ENCODE measurements at regions not wholly inside any gene's neighbourhood (a gene's known extent, or its start where the extent isn't known, plus 50 kb on each side); places are given as distances from the start of the nearest gene placed in this dataset.

DNA sequence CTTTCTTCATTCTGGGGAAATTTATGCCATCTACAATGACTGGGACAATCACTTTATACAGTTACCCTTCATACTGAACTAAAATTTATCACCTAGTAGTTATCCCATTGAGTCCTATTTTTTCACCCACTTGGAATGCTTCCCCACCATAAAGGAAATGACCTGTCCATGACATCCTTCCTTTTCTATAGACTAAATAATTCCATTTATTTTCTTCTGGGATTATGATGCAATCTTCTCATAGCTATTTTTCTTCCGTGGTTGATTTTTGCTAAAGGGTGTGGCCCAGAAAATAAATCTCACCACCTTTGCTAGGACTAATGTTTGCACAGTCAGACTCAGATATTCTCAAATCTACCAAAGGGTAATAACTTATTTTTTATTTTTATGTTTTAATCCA, 186.1 kb upstream of the NRXN1 start:
- in situ Hi-C loops (cut with MboI) (no loop called here), intact Hi-C loops (cut with micrococcal nuclease; ENCODE audit: unreplicated experiment) (no loop called here)
- SMC1A ChIA-PET (ENCODE audit: uncharacterized antibody, unreplicated experiment) = no interaction called here
- Histone ChIP-seq H3K79me2 (ENCODE audit: control insufficient read depth, insufficient read depth, low read length) (no peaks in the 10 kb centered on the region), H3K4me2 (ENCODE audit: control insufficient read depth, insufficient read depth) (no peak overlapping the region), H3K27me3 (replicated peaks in 1 of 2; ENCODE audit: control insufficient read depth in 2 of 2, insufficient read depth in 2 of 2, low read length in 1 of 2) (no peaks in the 10 kb centered on the region), H3K9me3 (replicated peaks; ENCODE audit: control insufficient read depth, insufficient read depth, low read length) (no peaks in the 10 kb centered on the region), H3K9ac (ENCODE audit: control insufficient read depth, insufficient read depth, low read length) (no peak overlapping the region), H4K20me1 (ENCODE audit: control insufficient read depth, insufficient read depth) (no peaks in the 10 kb centered on the region), H3K4me3 (no peak overlapping the region), H2AFZ (ENCODE audit: control insufficient read depth, low read depth, low read length) (no peak overlapping the region), H3K4me1 (ENCODE audit: control insufficient read depth, insufficient read depth, low read length) (no peaks in the 10 kb centered on the region), H3K36me3 (ENCODE audit: control insufficient read depth in 2 of 2, insufficient read depth in 2 of 2, low read length in 1 of 2) (no peaks in the 10 kb centered on the region), H3K27ac (ENCODE audit: control insufficient read depth, insufficient read depth) (no peak overlapping the region)
- BruUV-seq (replicated peaks) = no TSS peak
- CTCF ChIA-PET = no interaction called here
- ATAC-seq (no peak), DNase-seq (ENCODE audit: low read depth, low spot score) (no peak), FAIRE-seq (no peak)
- RAD21 ChIA-PET (ENCODE audit: unreplicated experiment) = no interaction called here
- 36% methylated on average over 1 of the region's 1 CpG for WGBS (ENCODE audit: insufficient coverage, insufficient replicate concordance, low lambda C conversion rate, missing lambda C conversion rate)
- POLR2A ChIA-PET = no interaction called here
- no peak for TF ChIP-seq LARP7 (IDR thresholded peaks at IDR 0.05)
- no peak for TF ChIP-seq BMI1 (IDR thresholded peaks at IDR 0.05; ENCODE audit: borderline replicate concordance)

DNA sequence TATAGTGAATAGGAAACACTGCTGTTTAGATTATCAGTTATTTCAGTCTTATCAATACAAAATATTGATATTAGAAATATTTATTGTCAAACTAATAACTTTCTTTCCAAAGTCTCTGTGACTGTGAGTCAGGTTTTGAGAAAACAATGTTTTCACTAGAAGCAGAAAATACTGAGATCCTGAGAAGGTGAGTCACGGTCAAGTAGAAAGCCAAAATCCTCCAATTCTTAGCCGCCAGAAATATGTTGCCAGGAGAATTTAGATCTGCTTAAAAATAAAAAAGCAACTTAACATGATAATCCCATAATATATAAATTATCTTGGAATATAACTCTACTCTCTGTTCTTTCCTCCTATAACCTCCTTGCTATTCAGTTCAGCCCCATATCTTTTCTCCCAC, 181.9 kb upstream of the NRXN1 start:
- ChIA-PET RAD21 (ENCODE audit: unreplicated experiment) (no interaction called here), POLR2A (no interaction called here), SMC1A (ENCODE audit: uncharacterized antibody, unreplicated experiment) (no interaction called here), CTCF (no interaction called here)
- no peaks in the 10 kb centered on the region for H3K4me1 ChIP-seq (ENCODE audit: control insufficient read depth, insufficient read depth, low read length)
- H3K9me3 ChIP-seq (replicated peaks; ENCODE audit: control insufficient read depth, insufficient read depth, low read length) = no peaks in the 10 kb centered on the region
- H3K27ac ChIP-seq (ENCODE audit: control insufficient read depth, insufficient read depth) = no peak overlapping the region
- BruUV-seq (replicated peaks) = no TSS peak
- no peak for ATAC-seq
- no peaks in the 10 kb centered on the region for H3K27me3 ChIP-seq (replicated peaks in 1 of 2; ENCODE audit: control insufficient read depth in 2 of 2, insufficient read depth in 2 of 2, low read length in 1 of 2)
- DNase-seq (ENCODE audit: low read depth, low spot score) = no peak
- H3K9ac ChIP-seq (ENCODE audit: control insufficient read depth, insufficient read depth, low read length) = no peak overlapping the region
- H4K20me1 ChIP-seq (ENCODE audit: control insufficient read depth, insufficient read depth) = no peaks in the 10 kb centered on the region
- no peak overlapping the region for H3K4me3 ChIP-seq
- H3K4me2 ChIP-seq (ENCODE audit: control insufficient read depth, insufficient read depth) = no peak overlapping the region
- TF ChIP-seq, protein P1, sequence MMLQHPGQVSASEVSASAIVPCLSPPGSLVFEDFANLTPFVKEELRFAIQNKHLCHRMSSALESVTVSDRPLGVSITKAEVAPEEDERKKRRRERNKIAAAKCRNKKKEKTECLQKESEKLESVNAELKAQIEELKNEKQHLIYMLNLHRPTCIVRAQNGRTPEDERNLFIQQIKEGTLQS (IDR thresholded peaks at IDR 0.05; ENCODE audit: borderline replicate concordance, extremely low read depth, low read depth, low read length) = no peak
- no peak for TF ChIP-seq TARDBP (IDR thresholded peaks at IDR 0.05; ENCODE audit: borderline replicate concordance)
- TF ChIP-seq GABPA (IDR thresholded peaks at IDR 0.05; ENCODE audit: low read depth) = no peak
- in situ Hi-C loops (cut with MboI) (no loop called here), intact Hi-C loops (cut with micrococcal nuclease; ENCODE audit: unreplicated experiment) (no loop called here)
- FAIRE-seq = no peak
- H2AFZ ChIP-seq (ENCODE audit: control insufficient read depth, low read depth, low read length) = no peak overlapping the region
- H3K79me2 ChIP-seq (ENCODE audit: control insufficient read depth, insufficient read depth, low read length) = no peaks in the 10 kb centered on the region
- 46% methylated on average over 2 of the region's 2 CpGs for WGBS (ENCODE audit: insufficient coverage, insufficient replicate concordance, low lambda C conversion rate, missing lambda C conversion rate)
- no peaks in the 10 kb centered on the region for H3K36me3 ChIP-seq (ENCODE audit: control insufficient read depth in 2 of 2, insufficient read depth in 2 of 2, low read length in 1 of 2)
